Stimulated activated CD8-positive, alpha-beta memory T cell treated with anti-CD3 and anti-CD28 coated beads, Interleukin-15, amount 100 ng/mL, for 24 hours (primary cell): ENCODE measurements at regions not wholly inside any gene's neighbourhood (a gene's known extent, or its start where the extent isn't known, plus 50 kb on each side); places are given as distances from the start of the nearest gene placed in this dataset.
"Not testable (repeated sequence)": the region's sequence is repeated elsewhere in the genome, so short reads cannot be mapped to it uniquely, and the experiment has no call there.

Source experiments
- DNase-seq: peaks from one replicate; pipeline ENCODE4 v3.0.0-alpha.2; 2020; ENCODE audit warnings: low read depth

DNA sequence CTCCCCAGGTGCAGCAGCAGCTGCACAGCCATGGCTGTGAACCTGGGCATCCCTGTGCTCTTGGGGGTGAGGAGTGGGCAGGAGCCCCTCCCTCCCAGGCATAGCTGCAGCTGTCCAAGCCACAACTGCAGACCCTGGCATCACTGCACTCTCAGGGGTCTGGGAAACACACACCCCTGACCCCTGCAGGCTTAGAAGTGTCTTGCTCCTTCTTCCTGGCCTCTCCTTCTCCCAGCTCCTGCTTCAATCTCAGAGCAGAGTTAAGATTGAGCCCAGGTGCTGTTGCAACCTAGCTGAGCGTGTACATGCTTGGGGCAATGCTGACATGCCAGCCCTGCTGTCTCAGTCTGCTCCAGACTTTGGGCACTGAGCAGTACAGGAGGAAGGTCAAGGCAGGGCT, 833.6 kb downstream of the FLRT2 start:
- DNase-seq, result no peak

DNA sequence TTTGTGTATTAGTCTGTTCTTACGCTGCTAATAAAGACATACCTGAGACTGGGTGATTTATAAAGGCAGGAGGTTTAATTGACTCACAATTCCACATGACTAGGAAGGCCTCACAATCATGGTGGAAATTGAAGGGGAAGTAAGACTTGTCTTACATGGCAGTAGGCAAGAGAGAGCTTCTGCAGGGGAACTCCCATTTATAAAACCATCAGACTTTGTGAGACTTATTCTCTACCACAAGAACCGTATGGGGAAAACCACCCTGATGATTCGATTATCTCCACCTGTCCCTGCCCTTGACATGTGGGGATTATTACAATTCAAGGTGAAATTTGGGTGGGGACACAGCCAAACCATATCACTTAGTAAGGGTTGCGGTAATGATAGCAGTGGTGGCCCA, 833.1 kb downstream of the FLRT2 start:
- DNase-seq, result no peak

DNA sequence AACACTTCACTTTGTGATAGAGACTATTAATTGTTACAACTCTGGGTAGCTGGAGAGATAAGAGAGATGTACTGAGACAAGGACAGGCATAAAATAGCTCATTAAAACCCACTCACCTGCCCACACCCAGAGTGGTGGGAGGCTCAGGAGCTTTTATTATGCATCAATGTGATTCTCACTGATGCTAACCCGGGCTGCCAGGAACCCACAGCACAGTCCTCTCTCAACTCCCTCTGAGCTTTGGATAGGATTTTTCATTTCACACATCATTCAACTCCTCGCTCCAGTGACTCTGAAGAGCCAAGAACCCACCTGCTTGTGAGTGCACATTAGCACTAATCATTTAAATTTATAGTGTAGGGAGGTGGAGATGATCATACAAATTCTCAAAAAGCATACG, 827.9 kb downstream of the FLRT2 start:
- DNase-seq, result no peak

DNA sequence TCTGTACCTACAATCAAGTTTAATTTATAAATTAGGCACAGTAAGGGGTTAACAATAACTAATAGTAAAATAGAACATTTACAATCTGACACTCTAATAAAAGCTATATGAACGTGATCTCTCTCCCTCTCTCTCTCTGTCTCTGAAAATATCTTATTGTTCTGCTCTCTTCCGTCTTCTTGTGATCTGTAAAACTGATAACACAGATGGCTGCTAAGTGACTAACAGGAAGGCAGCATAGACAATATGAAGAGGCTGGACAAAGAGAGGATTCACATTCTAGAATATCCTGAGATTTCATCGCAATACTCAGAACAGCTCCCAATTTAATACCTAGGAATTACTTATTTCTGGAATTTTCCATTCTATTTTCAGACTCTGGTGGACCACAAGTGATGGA, 827.2 kb downstream of the FLRT2 start:
- no peak for DNase-seq

DNA sequence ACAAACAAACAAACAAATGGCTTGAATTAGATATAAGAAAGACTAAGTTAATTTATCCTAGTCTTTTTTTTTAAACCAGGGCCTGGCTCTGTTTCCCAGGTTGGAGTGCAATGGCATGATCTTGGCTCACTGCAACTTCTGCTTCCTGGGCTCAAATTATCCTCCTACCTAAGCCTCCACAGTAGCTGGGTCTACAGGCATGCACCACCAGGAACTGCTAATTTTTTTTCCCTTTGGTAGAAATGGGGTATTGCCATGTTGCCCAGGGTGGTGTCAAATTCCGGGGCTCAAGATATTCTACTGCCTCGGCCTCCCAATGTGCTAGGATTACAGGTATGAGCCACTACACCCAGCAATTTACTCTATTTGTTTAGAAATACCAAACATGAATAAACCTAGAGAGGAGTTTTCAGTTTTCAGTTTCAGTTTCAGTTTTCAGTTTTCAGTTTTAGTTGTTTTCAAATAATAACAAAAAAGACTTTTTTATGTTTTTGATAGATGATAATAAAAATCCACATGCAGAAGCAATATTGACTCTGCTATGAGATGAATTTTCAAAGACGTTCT, 817.0 kb downstream of the FLRT2 start:
- no peak for DNase-seq

DNA sequence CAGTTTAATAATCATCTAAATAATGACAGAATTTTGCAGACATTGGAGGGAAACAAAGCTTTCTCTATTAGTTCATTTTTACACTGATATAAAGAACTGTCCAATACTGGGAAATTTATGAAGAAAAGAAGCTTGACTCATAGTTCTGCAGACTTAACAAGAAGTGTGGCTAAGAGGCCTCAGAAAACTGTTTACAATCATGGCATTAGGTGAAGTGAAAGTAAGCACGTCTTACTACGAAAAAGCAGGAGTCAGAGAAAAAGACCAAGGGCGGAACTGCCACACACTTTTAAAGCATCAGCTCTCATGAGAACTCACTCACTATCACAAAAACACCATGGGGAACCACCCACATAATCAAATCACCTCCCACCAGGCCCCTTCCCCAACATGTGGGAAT, 804.4 kb downstream of the FLRT2 start:
- no peak for DNase-seq

DNA sequence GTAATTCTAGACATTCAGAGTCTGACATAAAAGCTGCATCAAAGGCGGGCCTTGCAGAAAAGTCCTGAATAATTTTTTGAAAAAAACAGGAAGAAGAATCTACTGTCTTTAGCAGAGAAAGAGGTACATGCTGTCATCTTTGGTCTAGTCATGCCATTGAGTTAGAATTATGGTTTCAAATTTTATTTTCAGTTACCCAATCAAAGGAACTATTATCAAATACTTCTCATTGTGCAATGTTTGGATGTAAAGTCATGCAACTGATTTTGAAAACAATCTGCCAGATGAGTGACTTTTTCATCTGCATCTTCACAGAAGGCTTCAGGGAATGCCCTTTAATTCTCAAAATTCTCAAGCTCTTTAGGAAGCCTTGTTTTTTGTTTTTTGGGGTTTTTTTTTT, 803.5 kb downstream of the FLRT2 start:
- no peak for DNase-seq

DNA sequence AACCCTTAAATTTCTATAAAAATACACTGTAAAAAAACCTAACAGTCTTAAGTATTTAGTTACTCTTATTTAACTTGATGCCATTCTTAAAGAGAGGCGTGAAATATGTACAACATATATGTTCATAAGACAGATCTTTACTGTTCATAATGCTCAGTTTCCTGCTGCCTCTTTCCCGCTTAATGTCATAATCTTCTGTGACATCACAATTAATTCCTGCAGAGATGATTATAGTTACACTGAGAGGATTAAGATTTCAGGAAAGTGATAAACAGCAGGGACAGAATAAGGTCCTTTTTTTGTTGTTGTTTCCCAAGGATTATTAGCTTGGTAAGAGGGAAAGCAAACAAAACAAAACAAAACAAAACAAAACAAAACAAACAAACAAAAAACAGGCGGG, 801.4 kb downstream of the FLRT2 start:
- DNase-seq, result no peak

DNA sequence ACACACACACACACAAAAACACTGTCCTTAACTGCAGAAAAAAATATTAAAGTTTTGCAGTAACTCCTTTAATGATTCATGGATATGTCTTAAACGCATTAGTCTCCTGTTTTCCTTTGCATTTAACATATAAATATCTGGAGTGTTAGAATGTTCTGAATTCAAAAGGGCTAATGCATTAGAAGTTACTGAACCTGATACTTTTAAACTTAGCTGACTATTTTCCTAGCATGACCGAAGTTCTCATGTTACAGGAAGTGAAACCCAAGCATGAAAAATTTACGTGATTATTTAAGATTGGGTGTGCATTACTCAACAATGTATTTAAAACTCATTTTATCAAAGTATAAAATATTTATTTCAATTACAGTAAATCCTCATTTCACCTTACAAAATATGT, 791.2 kb downstream of the FLRT2 start:
- DNase-seq, result no peak

DNA sequence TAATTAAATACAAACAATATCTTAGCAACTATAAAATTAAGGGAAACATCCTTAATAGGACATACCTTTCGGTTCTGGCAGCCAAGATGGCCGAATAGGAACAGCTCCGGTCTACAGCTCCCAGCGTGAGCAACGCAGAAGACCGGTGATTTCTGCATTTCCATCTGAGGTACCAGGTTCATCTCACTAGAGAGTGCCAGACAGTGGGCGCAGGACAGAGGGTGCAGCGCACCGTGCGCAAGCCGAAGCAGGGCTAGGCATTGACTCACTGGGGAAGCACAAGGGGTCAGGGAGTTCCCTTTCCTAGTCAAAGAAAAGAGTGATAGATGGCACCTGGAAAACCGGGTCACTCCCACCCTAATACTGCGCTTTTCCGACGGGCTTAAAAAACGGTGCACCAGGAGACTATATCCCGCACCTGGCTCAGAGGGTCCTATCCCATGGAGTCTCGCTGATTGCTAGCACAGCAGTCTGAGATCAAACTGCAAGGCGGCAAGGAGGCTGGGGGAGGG, 782.3 kb downstream of the FLRT2 start:
- not testable (repeated sequence) for DNase-seq

DNA sequence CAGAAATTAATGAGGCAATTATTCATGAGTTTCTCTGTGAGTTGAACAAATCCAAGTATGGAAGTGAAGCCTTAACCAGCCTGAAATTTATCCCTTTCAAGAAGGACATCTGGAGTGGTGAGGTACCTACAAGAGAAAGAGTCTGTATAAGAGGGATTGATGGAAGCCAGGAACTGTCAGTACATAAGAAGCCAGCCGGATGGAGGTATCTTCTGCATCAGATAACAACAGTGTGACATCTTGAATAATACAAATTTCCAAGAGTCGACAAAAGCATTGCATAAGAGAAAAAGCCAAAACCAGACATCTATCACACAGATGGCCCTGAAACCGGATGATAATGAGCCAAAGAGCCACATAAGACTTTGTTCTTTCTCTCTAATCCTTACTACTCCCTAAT, 781.2 kb downstream of the FLRT2 start:
- no peak for DNase-seq

DNA sequence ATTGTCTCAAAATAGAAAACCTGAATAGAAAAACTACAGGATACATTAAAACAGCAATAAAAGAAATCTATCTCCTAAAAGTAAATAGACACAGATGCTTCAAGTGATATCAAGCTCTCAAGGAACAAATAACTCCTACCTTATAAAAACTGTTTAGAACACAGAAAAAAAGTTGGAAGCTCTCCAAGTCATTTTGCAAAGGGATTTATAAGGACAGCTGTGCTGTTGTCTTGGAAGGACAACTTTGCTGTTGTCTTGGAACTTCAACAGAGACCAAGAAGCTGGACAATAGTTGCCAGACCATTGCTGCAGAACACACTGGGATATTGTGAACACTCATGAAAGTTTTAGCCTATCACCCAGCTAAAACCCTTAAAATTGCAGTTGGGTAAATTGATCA, 780.7 kb downstream of the FLRT2 start:
- DNase-seq, result no peak

DNA sequence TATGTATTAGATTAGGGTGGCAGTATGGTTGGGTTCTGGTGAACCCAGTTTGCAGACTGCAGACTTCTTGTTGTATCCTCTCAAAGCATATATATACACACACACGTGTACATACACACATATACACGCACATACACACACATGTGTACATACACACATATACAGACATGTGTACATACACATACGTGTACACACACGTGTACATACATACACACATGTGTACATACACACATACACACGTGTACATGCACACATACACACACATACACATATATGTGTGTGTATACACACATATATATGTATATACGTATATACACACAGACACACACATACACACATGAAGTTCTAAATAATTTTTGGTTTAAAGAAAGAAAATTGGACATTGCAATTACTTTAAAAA, 780.2 kb downstream of the FLRT2 start:
- no peak for DNase-seq

DNA sequence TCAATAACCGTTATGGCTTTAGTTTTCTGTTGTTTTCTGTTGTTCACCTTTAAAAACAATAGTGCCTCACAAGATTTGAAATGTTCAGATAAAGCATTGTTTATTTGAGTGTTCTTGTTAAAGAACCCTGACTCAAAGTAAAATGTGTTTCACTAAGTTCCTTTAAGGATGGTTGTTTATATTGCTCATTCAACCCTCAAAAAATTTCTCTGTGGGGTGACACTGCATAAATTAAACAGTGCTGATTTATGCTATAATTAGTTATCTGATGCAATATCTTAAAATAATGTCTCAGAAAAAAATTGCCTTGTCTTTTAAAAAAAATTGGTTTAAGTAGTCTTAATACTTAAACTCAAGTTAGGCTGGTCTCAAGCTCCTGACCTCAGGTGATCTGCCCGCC, 775.1 kb downstream of the FLRT2 start:
- no peak for DNase-seq

DNA sequence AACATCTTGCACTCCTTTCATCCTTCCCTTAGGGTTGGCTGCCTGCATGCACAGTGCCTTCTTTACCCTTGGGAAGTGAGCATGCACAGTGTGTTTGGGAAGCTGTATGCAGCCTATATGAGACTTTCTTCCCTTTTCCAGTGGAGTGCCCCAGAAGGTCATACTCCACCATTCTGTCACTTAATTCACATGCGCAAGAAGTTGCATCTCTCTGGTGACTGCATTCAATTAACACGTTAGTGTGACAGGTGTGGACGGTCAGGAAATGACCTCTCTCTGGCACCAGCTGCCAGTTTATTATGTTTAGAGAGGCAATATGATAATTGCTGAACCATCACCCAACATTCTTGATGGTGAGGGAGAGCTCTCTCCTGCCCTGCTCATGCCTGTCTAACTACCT, 770.0 kb downstream of the FLRT2 start:
- DNase-seq, result no peak

DNA sequence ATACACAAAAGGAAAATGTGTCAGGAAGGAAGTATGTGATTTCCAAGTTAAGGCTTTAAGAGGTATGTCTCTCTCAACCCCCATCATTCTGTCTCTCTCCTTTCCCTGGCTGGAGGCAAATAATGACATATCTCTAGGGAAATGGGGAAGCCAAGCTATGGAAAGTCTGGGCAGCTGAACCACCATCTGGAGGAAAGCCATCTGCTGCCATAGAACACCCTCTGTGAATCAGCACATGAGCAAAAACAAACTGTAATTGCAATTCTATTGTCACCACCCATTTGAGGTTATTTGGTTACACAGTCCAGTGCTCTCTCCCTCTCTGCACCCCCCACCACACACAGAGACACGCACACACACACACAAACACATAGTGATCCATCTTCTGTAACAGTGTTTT, 766.2 kb downstream of the FLRT2 start:
- no peak for DNase-seq

DNA sequence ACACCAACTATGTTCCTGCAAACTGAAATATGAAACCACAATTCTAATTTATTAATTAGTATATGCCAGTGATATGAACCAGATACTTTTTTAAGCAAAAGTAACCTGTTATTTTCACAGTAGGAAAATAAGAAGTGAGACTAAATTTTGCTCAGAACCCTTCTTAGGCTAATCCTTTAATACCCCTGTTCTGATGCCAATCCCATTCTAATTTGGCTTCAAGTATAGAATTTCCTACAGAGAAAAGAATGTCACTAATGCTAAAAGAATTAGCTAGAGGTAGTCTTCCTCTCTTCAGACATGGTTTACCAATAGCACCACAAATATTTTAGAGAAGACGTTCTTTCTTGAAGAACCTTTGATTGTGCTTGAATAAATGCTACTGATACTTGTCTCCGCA, 758.4 kb downstream of the FLRT2 start:
- no peak for DNase-seq

DNA sequence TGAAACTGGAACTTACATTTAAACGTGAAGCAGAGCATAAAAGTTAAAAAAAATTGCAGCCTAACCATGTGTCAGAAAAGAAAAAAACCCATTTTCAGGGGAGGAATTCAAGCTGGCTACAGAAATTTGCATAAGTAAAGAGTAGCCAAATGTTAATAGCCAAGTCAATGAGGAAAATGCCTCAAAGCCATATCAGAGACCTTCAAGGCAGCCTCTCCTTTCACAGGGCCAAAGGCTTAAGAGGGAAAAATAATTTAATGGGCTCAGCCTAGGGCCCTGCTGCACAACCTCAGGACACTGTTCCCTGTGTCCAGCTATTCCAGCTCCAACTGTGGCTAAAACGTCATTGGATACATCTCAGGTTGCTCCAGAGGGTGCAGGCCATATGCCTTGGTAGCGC, 749.5 kb downstream of the FLRT2 start:
- DNase-seq, result no peak

DNA sequence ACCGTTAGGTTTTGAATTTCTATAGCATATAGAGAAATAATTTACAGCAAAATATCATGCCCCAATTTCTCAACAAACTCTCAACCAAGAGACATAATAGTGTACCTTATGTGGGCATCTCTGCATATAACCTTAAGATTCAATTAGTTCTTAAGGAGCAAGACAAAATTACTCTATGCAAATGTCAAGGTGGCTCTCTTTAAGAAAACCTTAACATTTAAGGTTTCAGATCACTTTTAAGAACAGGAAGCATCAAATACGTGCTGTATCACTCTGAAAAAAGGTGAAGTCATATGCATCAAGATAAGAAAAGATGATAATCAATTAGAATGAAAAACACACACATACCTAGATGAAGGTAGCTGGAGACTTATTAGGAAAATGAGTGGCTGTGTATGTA, 728.0 kb downstream of the FLRT2 start:
- no peak for DNase-seq

DNA sequence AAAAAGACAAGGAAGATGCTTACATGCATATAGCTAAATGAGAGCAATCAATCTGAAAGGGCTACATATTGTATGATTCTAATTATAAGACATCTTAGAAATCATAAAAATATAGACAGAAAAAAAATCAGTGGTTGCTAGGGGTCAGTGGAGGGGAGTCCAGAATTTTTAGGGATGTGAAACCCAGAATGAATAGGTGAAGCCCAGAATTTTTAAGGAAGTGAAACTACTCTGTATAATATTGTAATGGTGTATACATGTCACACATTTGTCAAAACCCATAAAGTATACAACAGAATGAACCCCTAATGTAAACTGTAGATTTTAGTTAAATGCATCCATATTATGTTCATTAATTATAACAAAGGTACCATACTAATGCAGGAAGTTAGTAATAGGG, 713.2 kb downstream of the FLRT2 start:
- no peak for DNase-seq

DNA sequence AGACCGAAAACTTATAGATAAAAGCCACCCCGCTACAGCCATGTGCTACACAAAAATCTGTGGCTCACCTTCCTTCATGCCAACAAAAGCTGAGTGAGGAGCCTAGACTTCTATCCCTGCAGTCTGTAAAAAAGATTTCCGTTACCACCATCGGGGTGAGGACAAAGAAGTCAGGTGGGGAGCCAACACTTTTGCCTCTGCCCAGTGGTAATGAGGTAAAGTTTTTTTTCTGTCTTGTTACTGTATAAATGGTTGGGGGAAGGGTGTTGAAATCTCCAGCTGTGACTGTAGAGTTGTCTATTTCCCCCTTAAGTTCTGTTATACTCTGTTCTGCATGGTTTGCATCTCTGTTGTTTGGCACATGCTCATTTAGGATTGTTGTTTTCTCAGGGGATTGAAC, 707.8 kb downstream of the FLRT2 start:
- no peak for DNase-seq

DNA sequence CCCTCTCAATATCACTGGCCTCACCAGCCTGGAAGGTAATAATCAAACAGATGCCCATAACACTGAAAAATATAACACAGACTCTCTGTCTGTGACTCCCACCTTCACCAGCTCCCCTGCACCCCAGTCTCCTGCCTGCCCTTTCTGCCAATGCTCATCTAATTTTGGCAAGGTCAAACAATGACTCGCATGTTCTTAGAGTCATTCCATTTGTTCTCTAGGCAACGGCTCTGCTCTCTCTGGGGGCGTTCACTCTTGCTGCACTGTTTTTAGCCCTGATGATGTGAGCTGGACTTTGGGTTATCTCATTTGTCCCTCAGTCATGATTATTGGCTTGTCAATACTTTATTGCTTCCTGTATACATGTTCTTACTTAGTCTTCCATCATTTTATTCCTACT, 691.8 kb downstream of the FLRT2 start:
- no peak for DNase-seq

DNA sequence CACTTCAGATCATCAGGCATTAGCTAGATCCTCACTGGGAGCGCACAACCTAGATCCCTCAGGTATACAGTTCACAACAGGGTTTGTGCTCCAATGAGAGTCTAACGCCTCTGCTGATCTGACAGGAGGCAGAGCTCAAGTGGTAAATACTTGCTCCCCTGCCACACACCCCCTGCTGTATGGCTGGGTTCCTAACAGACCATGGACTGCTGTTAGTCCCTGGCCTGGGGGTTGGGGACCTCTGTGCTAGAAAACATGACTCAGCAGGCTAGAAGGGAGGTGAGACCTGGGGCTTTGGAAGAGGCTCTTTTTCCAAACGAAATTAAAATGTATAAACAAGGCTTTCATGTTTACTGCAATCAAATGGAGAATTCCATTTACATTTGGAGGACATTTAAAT, 691.1 kb downstream of the FLRT2 start:
- no peak for DNase-seq

DNA sequence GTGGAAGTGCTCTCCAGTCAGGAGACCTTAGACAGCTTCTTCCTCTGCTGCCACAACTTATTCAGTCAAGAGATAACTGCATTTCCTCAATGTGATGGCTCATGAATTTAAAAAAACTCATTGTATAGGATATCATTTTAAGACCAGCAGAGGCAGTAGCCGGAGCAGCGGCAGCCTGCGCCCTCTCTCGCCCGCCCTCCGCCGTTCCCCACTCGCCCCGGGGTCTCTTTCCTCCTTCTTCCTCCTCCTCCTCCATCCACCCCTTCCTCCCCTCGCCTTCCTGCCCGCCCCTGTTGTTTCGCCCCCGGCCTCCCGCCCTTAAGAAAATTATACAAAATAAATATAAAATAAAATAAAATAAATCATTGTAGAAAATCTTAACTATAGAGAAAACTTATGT, 687.6 kb downstream of the FLRT2 start:
- DNase-seq, result no peak

DNA sequence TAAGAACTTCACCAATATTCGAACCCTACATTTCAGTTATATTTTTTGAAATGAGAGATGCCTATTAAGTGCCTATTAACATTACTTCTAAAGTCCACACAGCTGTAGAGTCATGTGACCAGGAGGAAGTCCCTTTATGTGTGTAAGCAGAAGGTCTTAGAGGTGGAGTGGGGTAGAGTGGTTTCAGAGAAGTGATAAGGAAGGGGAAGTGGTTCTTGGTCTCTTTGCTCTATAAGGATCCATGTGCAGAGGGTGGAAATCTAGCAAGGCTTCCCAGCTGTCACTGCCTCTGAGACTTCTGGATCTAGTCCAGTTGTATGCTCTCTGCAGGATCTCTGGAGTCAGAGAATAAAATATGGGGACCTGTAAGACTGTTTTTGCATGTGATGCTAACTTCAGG, 673.9 kb downstream of the FLRT2 start:
- DNase-seq, result no peak
